IMR-90 (cell line): ENCODE measurements at regions not wholly inside any gene's neighbourhood (a gene's known extent, or its start where the extent isn't known, plus 50 kb on each side); places are given as distances from the start of the nearest gene placed in this dataset.

ENCODE experiments used
- ATAC-seq: fragments of 200-7000 bp; cut with Tn5 transposase; 2 replicates; pipeline ENCODE4 v1.9.1; 2020; ENCODE audit warnings: low read depth, mild to moderate bottlenecking, moderate library complexity
- BruUV-seq: library from RNA; stranded (reverse); fragments of 400-500 nt; replicated peaks from 2 replicates; lab custom pipeline; 2021; lab: Mats Ljungman, UMichigan
- CTCF ChIA-PET: fragments of 300-600 bp; formaldehyde crosslinking; extraction: SDS; loops from one replicate; lab custom pipeline; 2021; ENCODE audit warnings: antibody characterized with exemption; lab: Yijun Ruan, JAX
- POLR2A ChIA-PET: fragments of 300-600 bp; sonication (Branson Sonifier 250); formaldehyde crosslinking; loops from one replicate; lab custom pipeline; 2022; ENCODE audit warnings: antibody characterized with exemption; ENCODE audit not compliant: unreplicated experiment; lab: Charles Lee
- DNase-seq: peaks from one replicate; pipeline ENCODE4 v3.0.0; 2013
- H2AFZ ChIP-seq: replicated peaks from 2 replicates; pipeline ENCODE3; 2013; ENCODE audit warnings: low read length, mild to moderate bottlenecking; ENCODE audit not compliant: poor library complexity
- H2AK5ac ChIP-seq: 2 replicates; pipeline ENCODE4 v1.6.1; 2013; ENCODE audit warnings: low read depth, low read length, inconsistent platforms
- H2AK9ac ChIP-seq: replicated peaks from 2 replicates; pipeline ENCODE3; 2013; ENCODE audit warnings: mild to moderate bottlenecking, low read depth, low read length, moderate library complexity; ENCODE audit not compliant: poor library complexity
- H2BK120ac ChIP-seq: 2 replicates; pipeline ENCODE4 v1.6.1; 2013; ENCODE audit warnings: low read depth, low read length, inconsistent platforms
- H2BK15ac ChIP-seq: 3 replicates; pipeline ENCODE4 v1.6.1; 2013; ENCODE audit warnings: low read depth, low read length, inconsistent platforms
- H2BK20ac ChIP-seq: 2 replicates; pipeline ENCODE4 v1.6.1; 2013; ENCODE audit warnings: low read depth, mild to moderate bottlenecking, inconsistent platforms, low read length, moderate library complexity
- H2BK5ac ChIP-seq: 2 replicates; pipeline ENCODE4 v1.6.1; 2013; ENCODE audit warnings: mild to moderate bottlenecking, low read depth, low read length, inconsistent platforms; ENCODE audit not compliant: poor library complexity, severe bottlenecking
- H3K14ac ChIP-seq: replicated peaks from 2 replicates; pipeline ENCODE4 v1.6.1; 2013; ENCODE audit warnings: low read depth, low read length, inconsistent platforms
- H3K18ac ChIP-seq: 2 replicates; pipeline ENCODE4 v1.6.1; 2013; ENCODE audit warnings: low read depth, low read length, control low read depth
- H3K23ac ChIP-seq: 2 replicates; pipeline ENCODE4 v1.6.1; 2013; ENCODE audit warnings: low read depth, low read length, inconsistent platforms
- H3K27ac ChIP-seq: 2 replicates; pipeline ENCODE4 v1.5.1; 2013; ENCODE audit warnings: mild to moderate bottlenecking, control low read depth, low read length; ENCODE audit not compliant: insufficient read depth
- H3K27me3 ChIP-seq: 2 replicates; pipeline ENCODE4 v1.6.1; 2013; ENCODE audit warnings: low read length; ENCODE audit not compliant: control insufficient read depth, insufficient read depth
- H3K36me3 ChIP-seq: 2 replicates; pipeline ENCODE4 v1.6.1; 2013; ENCODE audit warnings: low read length, mixed read lengths; ENCODE audit not compliant: control insufficient read depth, insufficient read depth
- H3K4ac ChIP-seq: 2 replicates; pipeline ENCODE4 v1.6.1; 2013; ENCODE audit warnings: low read depth, low read length, inconsistent platforms
- H3K4me1 ChIP-seq: 2 replicates; pipeline ENCODE4 v1.6.1; 2013; ENCODE audit warnings: low read length, mixed read lengths; ENCODE audit not compliant: control insufficient read depth, insufficient read depth
- H3K4me2 ChIP-seq: 2 replicates; pipeline ENCODE4 v1.6.1; 2013; ENCODE audit warnings: low read depth, mild to moderate bottlenecking, control low read depth, low read length, moderate library complexity
- H3K4me3 ChIP-seq: 2 replicates; pipeline ENCODE4 v1.5.1; 2013; ENCODE audit warnings: low read depth, mild to moderate bottlenecking, control low read depth, low read length, moderate library complexity; ENCODE audit not compliant: insufficient read depth
- H3K56ac ChIP-seq: 2 replicates; pipeline ENCODE4 v1.6.1; 2013; ENCODE audit warnings: low read length, inconsistent platforms; ENCODE audit not compliant: insufficient read depth; ENCODE audit errors: extremely low read depth
- H3K79me1 ChIP-seq, 2 experiments: 2 replicates each; pipeline ENCODE4 v1.6.1; 2013; ENCODE audit warnings: low read length in 2 of 2, inconsistent platforms in 1 of 2, low read depth in 1 of 2
- H3K9ac ChIP-seq: 2 replicates; pipeline ENCODE4 v1.6.1; 2013; ENCODE audit warnings: low read depth, low read length, control low read depth
- H3K9me1 ChIP-seq: 2 replicates; pipeline ENCODE4 v1.6.1; 2013; ENCODE audit warnings: low read length, inconsistent platforms; ENCODE audit not compliant: insufficient read depth
- H3K9me3 ChIP-seq: 2 replicates; pipeline ENCODE4 v1.6.1; 2013; ENCODE audit warnings: low read length; ENCODE audit not compliant: control insufficient read depth, insufficient read depth
- H4K20me1 ChIP-seq: 2 replicates; pipeline ENCODE4 v1.6.1; 2013; ENCODE audit warnings: low read length, inconsistent platforms; ENCODE audit not compliant: insufficient read depth
- H4K5ac ChIP-seq: 2 replicates; pipeline ENCODE4 v1.6.1; 2013; ENCODE audit warnings: mild to moderate bottlenecking, low read depth, low read length, control low read depth
- H4K8ac ChIP-seq, 2 experiments: 2 replicates each; pipeline ENCODE4 v1.6.1; 2013; ENCODE audit warnings: low read depth in 2 of 2, low read length in 2 of 2, control low read depth in 1 of 2, inconsistent platforms in 1 of 2
- H4K91ac ChIP-seq: 2 replicates; pipeline ENCODE4 v1.6.1; 2013; ENCODE audit warnings: low read depth, low read length, inconsistent platforms; ENCODE audit not compliant: insufficient read depth
- NFE2L2 ChIP-seq: fragments of 150-350 bp; IDR thresholded peaks from 2 replicates; pipeline ENCODE4 v1.6.1; 2016; ENCODE audit warnings: low read depth, mild to moderate bottlenecking, low read length
- WGBS, 2 experiments: methylation state at CpG; one replicate each; pipeline versions ENCODE4 v1.1.5 to v1.1.7; 2013; ENCODE audit warnings: missing lambda C conversion rate in 2 of 2; ENCODE audit not compliant: insufficient read length in 1 of 2; ENCODE audit errors: extremely low coverage in 2 of 2; 5-methylcytosine and 5-hydroxymethylcytosine counted together
- dilution Hi-C: fragments of 300-500 bp; cut with HindIII; formaldehyde crosslinking; loops from one replicate; pipeline ENCODE4 v1.14.3; 2018; ENCODE audit warnings: low sequenced_read_pairs; ENCODE audit not compliant: unreplicated experiment
- in situ Hi-C: fragments of 300-500 bp; cut with MboI; formaldehyde crosslinking; loops from 3 replicates; pipeline ENCODE4 v1.14.3; 2019; ENCODE audit warnings: low sequenced_read_pairs, inconsistent platforms, mixed read lengths
- intact Hi-C: fragments of 100-400 bp; cut with micrococcal nuclease; formaldehyde crosslinking; loops from 2 replicates; pipeline ENCODE4 v1.10.0; 2022
- TF ChIP-seq, protein P1 (sequence below): conservative IDR thresholded peaks from 2 replicates; pipeline ENCODE4 v1.5.1; 2012; ENCODE audit warnings: mild to moderate bottlenecking, low read depth, low read length, improper control_type of control experiment
- TF ChIP-seq, protein P2 (sequence below): fragments of 150-350 bp; IDR thresholded peaks from 2 replicates; pipeline ENCODE4 v1.6.1; 2017; ENCODE audit warnings: mild to moderate bottlenecking, antibody characterized with exemption, low read length, low read depth

DNA sequence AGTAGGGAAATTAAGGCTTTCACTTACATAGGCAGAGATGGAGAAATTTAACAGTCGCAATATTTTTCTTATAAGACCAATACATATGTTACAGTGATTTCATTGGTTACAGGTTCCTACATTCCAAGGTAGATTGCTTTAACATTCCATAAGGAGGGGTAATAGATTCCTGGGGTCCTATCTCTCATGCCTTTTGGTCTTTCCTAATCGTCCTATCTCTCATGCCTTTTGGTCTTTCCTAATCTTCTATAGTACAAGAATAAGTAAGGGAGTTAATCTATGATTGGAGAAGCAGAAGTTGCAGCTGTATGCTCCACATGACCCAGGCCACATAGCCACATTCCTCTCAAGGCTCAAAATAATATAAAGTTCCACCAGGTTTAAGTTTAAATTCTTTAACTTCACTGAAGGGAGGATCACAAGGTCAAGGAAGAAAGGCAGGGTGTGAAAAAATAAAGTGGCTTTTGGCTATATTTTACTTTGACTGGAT lies 285.0 kb upstream of the BOD1L1 start:
- Histone ChIP-seq H2AFZ (no peak overlapping the region), H3K56ac (no peak overlapping the region), H2BK120ac (peak overlapping the region; percentile 45; the same call in 1 of the 2 replicates), H3K4me2 (no peak overlapping the region), H2BK20ac (peak overlapping the region; percentile 34; the same call in 1 of the 2 replicates), H3K4ac (no peak overlapping the region), H3K4me1 (peaks cover 10% of the 10 kb centered on the region), H3K14ac (no peak overlapping the region), H3K79me1 (no peaks in the 10 kb centered on the region), H2BK5ac (peak overlapping the region; percentile 41), H2AK9ac (no peak overlapping the region), H3K4me3 (no peak overlapping the region), H2BK15ac (peak overlapping the region; percentile 73; the same call in 1 of the 3 replicates), H3K27ac (no peak overlapping the region), H2AK5ac (no peak overlapping the region), H4K20me1 (no peaks in the 10 kb centered on the region), H4K8ac (0 out of 4 replicates have a peak overlapping the region, but pooled peaks of 1 of the 2 experiments have one; percentile 4), H3K36me3 (no peaks in the 10 kb centered on the region), H3K27me3 (no peaks in the 10 kb centered on the region), H4K5ac (peak overlapping the region; percentile 20; the same call in 1 of the 2 replicates), H4K91ac (no peak overlapping the region), H3K9me3 (no peaks in the 10 kb centered on the region), H3K9ac (no peak overlapping the region), H3K18ac (peak overlapping the region; percentile 51; the same call in 1 of the 2 replicates), H3K23ac (no peak overlapping the region), H3K9me1 (no peaks in the 10 kb centered on the region)
- CTCF ChIA-PET, result no interaction called here
- intact Hi-C loops (no loop called here), in situ Hi-C loops (loop anchor here (25.0 kb wide), 2 partner anchors 250 to 1425 kb away; no protein-coding TSS in a partner anchor), dilution Hi-C loops (no loop called here)
- WGBS, 2 experiments, result no CpG with 5 or more reads among the region's 2 CpGs
- POLR2A ChIA-PET, result no interaction called here
- DNase-seq, result peak; percentile 18
- no TSS peak for BruUV-seq
- no peak for ATAC-seq
- TF ChIP-seq, protein P1, sequence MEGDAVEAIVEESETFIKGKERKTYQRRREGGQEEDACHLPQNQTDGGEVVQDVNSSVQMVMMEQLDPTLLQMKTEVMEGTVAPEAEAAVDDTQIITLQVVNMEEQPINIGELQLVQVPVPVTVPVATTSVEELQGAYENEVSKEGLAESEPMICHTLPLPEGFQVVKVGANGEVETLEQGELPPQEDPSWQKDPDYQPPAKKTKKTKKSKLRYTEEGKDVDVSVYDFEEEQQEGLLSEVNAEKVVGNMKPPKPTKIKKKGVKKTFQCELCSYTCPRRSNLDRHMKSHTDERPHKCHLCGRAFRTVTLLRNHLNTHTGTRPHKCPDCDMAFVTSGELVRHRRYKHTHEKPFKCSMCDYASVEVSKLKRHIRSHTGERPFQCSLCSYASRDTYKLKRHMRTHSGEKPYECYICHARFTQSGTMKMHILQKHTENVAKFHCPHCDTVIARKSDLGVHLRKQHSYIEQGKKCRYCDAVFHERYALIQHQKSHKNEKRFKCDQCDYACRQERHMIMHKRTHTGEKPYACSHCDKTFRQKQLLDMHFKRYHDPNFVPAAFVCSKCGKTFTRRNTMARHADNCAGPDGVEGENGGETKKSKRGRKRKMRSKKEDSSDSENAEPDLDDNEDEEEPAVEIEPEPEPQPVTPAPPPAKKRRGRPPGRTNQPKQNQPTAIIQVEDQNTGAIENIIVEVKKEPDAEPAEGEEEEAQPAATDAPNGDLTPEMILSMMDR, result no peak
- TF ChIP-seq NFE2L2, result no peak
- TF ChIP-seq, protein P2, sequence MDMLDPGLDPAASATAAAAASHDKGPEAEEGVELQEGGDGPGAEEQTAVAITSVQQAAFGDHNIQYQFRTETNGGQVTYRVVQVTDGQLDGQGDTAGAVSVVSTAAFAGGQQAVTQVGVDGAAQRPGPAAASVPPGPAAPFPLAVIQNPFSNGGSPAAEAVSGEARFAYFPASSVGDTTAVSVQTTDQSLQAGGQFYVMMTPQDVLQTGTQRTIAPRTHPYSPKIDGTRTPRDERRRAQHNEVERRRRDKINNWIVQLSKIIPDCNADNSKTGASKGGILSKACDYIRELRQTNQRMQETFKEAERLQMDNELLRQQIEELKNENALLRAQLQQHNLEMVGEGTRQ, result peak; percentile 19; the same call in 1 of the 2 replicates
